ENCODE measurements at regions not wholly inside any gene's neighbourhood (a gene's known extent, or its start where the extent isn't known, plus 50 kb on each side); places are given as distances from the start of the nearest gene placed in this dataset.

DNA sequence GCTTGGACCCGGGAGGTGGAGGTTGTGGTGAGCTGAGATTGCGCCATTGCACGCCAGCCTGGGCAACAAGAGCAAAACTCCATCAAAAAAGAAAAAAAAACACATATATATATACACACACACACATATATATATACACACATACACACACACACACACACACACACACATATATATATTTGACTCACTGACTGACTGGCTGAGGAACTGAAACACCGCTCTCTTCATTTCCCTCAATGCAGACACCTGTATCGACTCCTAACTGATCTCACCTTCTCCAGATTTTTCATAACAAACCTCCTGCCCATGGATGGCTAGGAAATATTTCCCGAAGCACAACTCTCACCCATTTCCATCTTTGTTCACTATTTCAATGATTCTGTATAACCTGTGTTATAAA, 140.7 kb upstream of the ANO3 start:
- no peak overlapping the region for H3K9ac ChIP-seq (ENCODE audit: low read depth, low read length)
- H3K9me3 ChIP-seq (ENCODE audit: control insufficient read depth, insufficient read depth, low read length), result no peaks in the 10 kb centered on the region
- H3K36me3 ChIP-seq (ENCODE audit: insufficient read depth, low read length), result no peaks in the 10 kb centered on the region
- H3K4me1 ChIP-seq (ENCODE audit: insufficient read depth, low read length), result no peaks in the 10 kb centered on the region

DNA sequence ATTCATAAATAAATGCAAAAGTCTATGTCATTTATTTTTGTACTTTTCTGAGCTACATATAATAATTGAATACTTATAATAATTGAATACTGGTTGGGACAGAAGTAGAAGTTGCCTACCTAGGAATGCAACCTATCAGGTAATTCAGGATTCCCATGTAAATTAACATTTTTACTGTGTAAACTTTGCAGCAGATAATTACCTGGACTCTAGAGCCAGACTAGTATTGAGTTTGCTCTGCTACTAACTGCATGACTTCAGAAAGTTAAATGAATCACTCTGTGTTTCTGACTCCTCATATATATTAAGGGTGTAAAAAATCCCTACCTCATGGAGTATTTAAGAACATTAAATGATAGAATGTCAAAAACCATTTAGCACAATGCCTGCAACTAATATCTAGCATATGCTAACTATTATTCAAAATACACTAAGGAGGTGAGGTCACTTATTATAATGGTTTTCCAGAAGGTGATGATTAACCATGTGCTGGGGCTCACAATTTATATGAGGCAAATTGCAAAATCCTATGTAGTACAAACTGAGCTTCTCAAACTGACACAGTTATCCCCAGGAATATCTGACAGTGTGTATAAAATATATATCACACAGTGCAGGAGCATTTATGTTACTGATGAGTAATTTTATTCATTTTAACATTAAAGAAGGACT, 138.1 kb upstream of the ANO3 start:
- no peaks in the 10 kb centered on the region for H3K9me3 ChIP-seq (ENCODE audit: control insufficient read depth, insufficient read depth, low read length)
- H3K36me3 ChIP-seq (ENCODE audit: insufficient read depth, low read length), result no peaks in the 10 kb centered on the region
- no peak overlapping the region for H3K9ac ChIP-seq (ENCODE audit: low read depth, low read length)
- no peaks in the 10 kb centered on the region for H3K4me1 ChIP-seq (ENCODE audit: insufficient read depth, low read length)

DNA sequence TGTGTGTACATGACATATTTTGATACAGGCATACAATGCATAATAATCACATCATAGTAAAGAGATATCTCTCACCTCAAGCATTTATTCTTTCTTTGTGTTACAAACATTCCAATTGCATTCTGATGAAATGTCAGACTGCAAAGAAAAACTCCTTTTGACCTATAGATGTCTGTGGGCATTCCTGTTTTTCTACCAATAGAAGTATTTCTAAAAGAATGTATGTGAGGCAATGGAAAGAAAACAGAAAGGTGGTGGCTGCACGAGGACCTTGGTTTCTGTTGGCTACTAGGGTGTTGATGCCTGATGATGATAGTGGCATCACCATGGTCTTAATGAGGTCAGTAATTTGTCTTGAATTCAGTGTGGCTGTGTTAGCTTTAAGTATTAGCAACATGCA, 137.0 kb upstream of the ANO3 start:
- H3K36me3 ChIP-seq (ENCODE audit: insufficient read depth, low read length), result no peaks in the 10 kb centered on the region
- H3K4me1 ChIP-seq (ENCODE audit: insufficient read depth, low read length), result no peaks in the 10 kb centered on the region
- H3K9ac ChIP-seq (ENCODE audit: low read depth, low read length), result no peak overlapping the region
- no peaks in the 10 kb centered on the region for H3K9me3 ChIP-seq (ENCODE audit: control insufficient read depth, insufficient read depth, low read length)

DNA sequence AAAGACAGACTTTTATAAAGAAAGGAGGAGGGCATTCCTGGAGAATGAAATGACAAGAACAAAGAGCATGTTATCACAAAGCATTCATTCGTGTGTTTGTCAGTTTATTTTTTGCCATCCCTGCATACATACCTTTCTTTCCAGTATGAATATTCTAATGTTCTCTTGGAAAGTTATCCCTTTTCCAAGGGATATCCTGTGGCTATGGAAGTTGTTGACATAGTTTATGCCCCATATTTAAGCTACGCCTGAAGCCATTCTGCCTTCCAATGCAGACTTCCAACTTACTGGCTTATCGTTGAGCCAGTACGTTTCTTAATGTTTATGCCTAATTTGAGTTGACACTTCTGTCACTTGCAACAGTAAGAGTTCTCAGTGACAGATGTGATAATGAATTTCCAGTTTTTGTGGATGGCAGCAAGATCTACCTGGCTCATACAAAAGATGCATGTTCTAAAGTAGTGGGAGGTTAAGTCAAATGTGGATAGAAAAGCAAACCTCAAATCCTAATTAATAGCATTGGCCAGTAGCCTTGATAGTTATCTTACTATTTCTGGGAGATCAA, 133.3 kb upstream of the ANO3 start:
- H3K36me3 ChIP-seq (ENCODE audit: insufficient read depth, low read length), result no peaks in the 10 kb centered on the region
- no peaks in the 10 kb centered on the region for H3K4me1 ChIP-seq (ENCODE audit: insufficient read depth, low read length)
- H3K9me3 ChIP-seq (ENCODE audit: control insufficient read depth, insufficient read depth, low read length), result no peaks in the 10 kb centered on the region
- no peak overlapping the region for H3K9ac ChIP-seq (ENCODE audit: low read depth, low read length)

DNA sequence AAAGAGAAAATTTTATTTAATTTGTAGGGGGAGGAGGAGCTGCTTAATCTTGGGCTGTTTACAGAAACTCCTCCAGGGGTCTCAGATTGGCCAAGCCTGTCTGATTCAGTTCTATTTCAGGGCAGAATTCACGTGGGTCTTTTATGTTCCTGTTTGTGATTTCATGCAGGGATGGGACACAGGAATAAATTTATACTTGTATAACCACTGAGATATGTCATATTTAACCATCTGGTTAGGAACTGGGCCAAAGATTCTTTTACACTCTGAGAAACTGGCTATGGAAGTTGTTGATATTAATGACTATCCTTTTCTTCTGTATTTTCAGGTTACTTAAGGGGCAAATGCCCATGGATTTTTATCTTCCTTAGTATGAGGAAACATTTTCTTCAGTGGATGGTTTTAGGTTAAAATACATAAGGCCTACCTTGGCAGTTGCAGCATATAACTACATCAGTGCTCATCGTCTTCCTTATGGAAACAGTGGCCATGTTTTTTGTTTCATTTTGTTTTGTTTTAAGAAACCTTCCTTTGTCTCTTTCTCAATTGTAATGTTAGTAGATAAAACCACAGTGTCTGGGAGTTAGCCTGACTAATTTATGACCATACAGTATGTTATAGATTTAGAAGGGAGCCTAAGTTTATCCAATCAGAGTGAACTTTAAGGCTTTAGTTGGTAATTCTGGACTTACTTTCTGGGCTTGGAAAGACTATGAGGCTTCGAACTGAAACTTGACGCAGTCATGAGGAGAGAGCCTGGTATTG, 132.4 kb upstream of the ANO3 start:
- Histone ChIP-seq H3K9me3 (ENCODE audit: control insufficient read depth, insufficient read depth, low read length) (no peaks in the 10 kb centered on the region), H3K9ac (ENCODE audit: low read depth, low read length) (no peak overlapping the region), H3K36me3 (ENCODE audit: insufficient read depth, low read length) (no peaks in the 10 kb centered on the region), H3K4me1 (ENCODE audit: insufficient read depth, low read length) (no peaks in the 10 kb centered on the region)

DNA sequence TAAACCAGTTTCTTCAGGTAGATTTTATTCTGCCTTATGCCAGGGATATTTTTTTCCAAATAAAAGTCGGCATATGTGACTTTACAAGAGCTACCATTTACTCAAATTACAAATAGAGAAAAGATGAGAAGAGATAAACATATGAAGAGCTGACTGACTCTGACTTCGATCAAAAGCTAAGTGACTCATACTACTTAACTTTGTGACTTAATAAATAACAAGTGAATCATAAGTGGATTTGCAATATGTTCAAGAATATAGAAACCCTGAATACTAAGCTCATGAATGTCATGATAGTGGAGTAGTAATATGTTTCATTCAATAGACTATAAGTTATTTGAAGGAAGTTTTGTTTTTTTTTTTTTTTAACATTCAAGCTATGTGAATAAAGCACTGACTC, 130.5 kb upstream of the ANO3 start:
- Histone ChIP-seq H3K36me3 (ENCODE audit: insufficient read depth, low read length) (no peaks in the 10 kb centered on the region), H3K4me1 (ENCODE audit: insufficient read depth, low read length) (no peaks in the 10 kb centered on the region), H3K9me3 (ENCODE audit: control insufficient read depth, insufficient read depth, low read length) (no peaks in the 10 kb centered on the region), H3K9ac (ENCODE audit: low read depth, low read length) (no peak overlapping the region)

DNA sequence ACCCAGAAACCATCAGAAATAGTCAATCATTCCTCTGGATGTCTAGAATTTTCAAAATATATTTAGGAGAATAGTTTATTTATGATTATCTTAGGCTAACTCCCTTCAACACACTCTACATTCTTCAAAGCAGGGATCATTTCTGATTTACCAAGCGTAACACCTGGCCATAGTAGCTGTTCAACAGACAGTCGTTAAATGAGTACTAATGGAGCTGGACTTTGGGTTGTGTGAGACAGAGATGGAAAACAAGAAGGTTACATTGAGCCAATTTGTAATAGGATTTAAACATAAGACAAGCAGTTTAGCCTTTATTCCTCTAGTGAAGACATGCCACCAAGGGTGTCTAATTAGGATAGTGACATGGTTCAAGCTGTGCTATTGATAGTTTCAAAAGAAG, 129.2 kb upstream of the ANO3 start:
- H3K4me1 ChIP-seq (ENCODE audit: insufficient read depth, low read length), result no peaks in the 10 kb centered on the region
- no peak overlapping the region for H3K9ac ChIP-seq (ENCODE audit: low read depth, low read length)
- no peaks in the 10 kb centered on the region for H3K9me3 ChIP-seq (ENCODE audit: control insufficient read depth, insufficient read depth, low read length)
- H3K36me3 ChIP-seq (ENCODE audit: insufficient read depth, low read length), result no peaks in the 10 kb centered on the region

DNA sequence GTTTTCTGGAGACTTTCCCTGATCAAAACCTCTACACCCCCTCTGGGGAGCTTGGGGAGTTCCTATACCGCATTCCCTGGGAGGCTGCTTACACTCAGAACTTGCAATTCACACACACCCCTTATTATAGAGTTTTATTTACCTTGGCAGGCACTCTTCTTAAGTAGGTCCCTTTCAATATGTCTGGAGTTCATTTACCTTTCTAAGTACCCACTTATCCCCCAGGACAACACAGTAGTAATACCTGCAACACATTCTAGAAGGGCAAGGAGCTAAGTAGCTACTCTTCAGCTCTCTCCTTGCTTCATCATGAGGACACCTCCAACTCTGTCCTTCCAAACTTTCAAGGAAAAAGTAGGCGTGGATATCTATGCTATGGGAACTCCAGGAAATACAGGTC, 127.8 kb upstream of the ANO3 start:
- Histone ChIP-seq H3K36me3 (ENCODE audit: insufficient read depth, low read length) (no peaks in the 10 kb centered on the region), H3K9ac (ENCODE audit: low read depth, low read length) (no peak overlapping the region), H3K9me3 (ENCODE audit: control insufficient read depth, insufficient read depth, low read length) (no peaks in the 10 kb centered on the region), H3K4me1 (ENCODE audit: insufficient read depth, low read length) (no peaks in the 10 kb centered on the region)

DNA sequence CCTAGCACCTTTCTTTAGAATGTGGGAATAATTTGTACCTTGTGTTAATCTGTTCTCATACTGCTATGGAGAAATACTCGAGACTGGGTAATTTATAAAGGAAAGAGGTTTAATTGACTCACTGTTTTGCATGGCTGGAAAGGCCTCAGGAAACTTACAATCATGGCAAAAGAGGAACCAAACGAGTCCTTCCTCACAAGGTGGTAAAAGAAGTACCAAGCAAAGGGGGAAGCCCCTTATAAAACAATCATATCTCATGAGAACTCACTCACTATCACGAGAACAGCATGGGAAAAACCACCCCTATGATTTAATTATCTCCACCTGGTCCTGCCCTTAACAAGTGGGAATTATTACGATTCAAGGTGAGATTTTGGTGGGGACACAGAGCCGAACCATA, 127.1 kb upstream of the ANO3 start:
- no peak overlapping the region for H3K9ac ChIP-seq (ENCODE audit: low read depth, low read length)
- H3K9me3 ChIP-seq (ENCODE audit: control insufficient read depth, insufficient read depth, low read length), result no peaks in the 10 kb centered on the region
- no peaks in the 10 kb centered on the region for H3K4me1 ChIP-seq (ENCODE audit: insufficient read depth, low read length)
- no peaks in the 10 kb centered on the region for H3K36me3 ChIP-seq (ENCODE audit: insufficient read depth, low read length)

DNA sequence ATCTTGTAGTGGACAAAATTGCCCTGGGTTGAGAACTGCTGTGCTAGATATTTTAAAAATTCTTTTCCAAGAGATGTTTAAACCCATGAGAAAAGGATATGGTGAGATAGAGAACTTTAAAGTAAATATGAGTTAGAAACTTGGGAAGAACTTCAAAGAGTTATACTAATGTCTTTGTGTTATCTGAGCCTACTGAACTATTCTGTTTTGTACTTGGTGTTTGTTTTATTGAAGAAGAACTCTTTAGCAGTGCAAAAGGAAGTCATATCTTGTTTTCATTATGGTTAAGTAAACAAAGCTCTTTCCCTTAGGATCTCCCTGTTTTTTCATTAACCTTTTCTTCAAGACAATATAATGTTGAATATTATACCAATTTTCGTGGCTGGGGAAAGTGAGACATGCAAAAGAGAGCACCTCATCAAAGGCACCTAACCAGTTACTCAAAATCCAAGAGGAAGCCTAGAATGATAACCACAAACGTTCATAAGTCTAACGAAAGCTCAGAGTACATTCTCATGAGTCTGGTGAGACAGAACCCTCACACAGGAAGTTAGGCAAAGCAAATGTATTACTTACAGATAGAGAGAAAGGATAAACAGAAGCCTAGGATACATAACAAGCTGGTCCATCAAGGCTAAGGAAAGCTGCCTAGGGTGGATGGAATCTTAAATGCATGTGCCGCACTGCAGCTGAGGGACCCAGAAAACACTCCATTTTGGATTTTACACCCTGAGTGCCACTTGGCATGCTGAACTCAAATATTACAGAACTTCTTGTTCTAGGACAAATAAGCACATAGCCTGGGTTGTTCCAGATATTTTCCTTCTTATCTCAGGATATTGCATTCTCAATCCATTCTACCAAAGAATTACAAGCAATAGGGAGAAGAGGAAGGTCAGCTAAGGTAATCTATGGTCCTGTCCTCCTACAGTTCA, 112.5 kb upstream of the ANO3 start:
- no peaks in the 10 kb centered on the region for H3K36me3 ChIP-seq (ENCODE audit: insufficient read depth, low read length)
- H3K9me3 ChIP-seq (ENCODE audit: control insufficient read depth, insufficient read depth, low read length), result no peaks in the 10 kb centered on the region
- H3K9ac ChIP-seq (ENCODE audit: low read depth, low read length), result no peak overlapping the region
- H3K4me1 ChIP-seq (ENCODE audit: insufficient read depth, low read length), result no peaks in the 10 kb centered on the region

DNA sequence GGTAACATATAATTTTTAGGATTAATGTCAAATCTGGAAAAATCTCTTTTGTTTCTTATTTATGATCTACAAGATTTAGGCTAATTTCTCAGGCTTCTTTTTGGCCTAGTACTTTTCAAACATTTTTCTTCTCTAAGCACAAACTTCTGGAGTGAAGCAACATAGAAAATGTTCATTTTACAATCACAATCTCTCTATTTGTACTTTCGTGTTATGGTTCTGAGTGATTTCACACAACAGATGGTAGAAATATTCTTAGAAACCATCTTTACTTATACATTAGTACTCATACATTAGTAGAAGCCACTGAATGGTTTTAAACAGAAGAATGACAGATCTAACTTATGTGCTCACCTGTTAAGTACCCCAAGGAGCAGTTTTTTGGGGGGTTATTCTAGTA, 106.3 kb upstream of the ANO3 start:
- Histone ChIP-seq H3K9ac (ENCODE audit: low read depth, low read length) (no peak overlapping the region), H3K4me1 (ENCODE audit: insufficient read depth, low read length) (no peaks in the 10 kb centered on the region), H3K36me3 (ENCODE audit: insufficient read depth, low read length) (no peaks in the 10 kb centered on the region), H3K9me3 (ENCODE audit: control insufficient read depth, insufficient read depth, low read length) (no peaks in the 10 kb centered on the region)

DNA sequence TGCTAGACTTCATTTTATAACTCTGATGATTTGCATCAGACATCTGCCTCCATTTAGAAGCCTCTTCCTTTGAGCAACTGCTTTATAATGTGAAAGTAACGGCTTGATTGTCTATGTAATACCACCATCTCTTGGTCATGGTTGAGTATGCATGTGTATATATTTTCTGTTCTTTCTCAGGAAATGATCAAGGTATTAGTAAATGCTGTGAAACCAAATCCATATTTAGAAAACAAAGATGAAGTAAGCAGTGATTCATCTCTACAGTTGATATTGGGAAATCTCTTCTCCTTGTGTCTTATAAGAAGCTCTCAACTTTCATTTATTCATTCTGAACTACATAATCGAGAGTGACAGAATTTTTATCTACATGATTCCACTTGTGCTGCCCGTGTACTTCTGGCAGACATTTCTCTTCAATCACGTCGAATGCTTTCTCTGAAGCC, 104.6 kb upstream of the ANO3 start:
- H3K36me3 ChIP-seq (ENCODE audit: insufficient read depth, low read length), result no peaks in the 10 kb centered on the region
- no peak overlapping the region for H3K9ac ChIP-seq (ENCODE audit: low read depth, low read length)
- H3K4me1 ChIP-seq (ENCODE audit: insufficient read depth, low read length), result no peaks in the 10 kb centered on the region
- H3K9me3 ChIP-seq (ENCODE audit: control insufficient read depth, insufficient read depth, low read length), result no peaks in the 10 kb centered on the region

DNA sequence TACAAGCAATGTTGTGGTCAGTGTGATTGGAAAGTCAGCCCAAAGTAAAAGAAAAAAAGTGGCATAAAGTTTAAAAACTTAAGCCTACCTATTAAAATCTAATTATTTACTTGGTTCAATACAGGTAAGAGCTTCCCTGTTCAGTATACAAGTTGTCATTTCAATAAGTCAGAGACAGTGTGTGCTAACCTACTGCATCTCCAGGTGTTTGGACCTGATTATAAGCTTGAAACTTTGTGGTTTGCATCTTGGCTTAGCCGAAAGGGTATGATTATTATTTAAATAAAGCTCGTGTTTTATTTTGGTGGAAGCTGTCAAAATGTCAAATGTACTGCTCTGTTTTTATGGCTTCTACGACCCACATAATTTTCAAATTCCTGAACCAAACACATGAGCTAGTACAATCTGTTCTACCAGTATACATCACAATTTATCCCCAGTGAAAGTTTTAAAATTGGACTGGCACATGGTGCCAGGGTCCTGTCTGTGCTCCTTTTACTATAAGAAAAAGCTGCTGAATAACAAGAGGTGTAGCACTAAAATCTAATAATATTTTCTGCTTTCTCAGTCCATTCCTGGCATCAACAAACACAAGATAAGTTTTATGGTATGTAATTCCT, 103.9 kb upstream of the ANO3 start:
- H3K4me1 ChIP-seq (ENCODE audit: insufficient read depth, low read length), result no peaks in the 10 kb centered on the region
- no peaks in the 10 kb centered on the region for H3K36me3 ChIP-seq (ENCODE audit: insufficient read depth, low read length)
- no peaks in the 10 kb centered on the region for H3K9me3 ChIP-seq (ENCODE audit: control insufficient read depth, insufficient read depth, low read length)
- no peak overlapping the region for H3K9ac ChIP-seq (ENCODE audit: low read depth, low read length)

DNA sequence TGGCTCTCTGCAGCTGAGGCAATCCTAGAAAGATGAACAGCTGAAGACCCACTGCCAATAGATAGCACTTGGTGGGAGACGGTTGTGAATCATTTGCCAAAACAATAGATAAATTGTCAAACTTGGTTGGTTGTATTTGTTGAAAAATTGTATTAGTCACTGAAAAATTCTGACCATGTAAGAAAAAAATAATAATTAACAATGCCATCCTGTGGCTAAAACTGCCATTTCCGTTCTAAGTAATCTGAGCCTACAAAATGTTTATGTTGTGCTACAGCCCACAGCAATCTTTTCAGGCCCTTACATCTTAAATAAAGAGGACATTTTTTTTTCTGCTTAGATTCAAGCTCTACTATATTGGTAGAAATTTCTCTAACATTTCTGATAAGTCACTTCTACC, 103.2 kb upstream of the ANO3 start:
- Histone ChIP-seq H3K36me3 (ENCODE audit: insufficient read depth, low read length) (no peaks in the 10 kb centered on the region), H3K4me1 (ENCODE audit: insufficient read depth, low read length) (no peaks in the 10 kb centered on the region), H3K9me3 (ENCODE audit: control insufficient read depth, insufficient read depth, low read length) (no peaks in the 10 kb centered on the region), H3K9ac (ENCODE audit: low read depth, low read length) (no peak overlapping the region)

Data from ES-I3 (cell line).